Endodermal cell (in vitro differentiated cells): ENCODE measurements at regions not wholly inside any gene's neighbourhood (a gene's known extent, or its start where the extent isn't known, plus 50 kb on each side); places are given as distances from the start of the nearest gene placed in this dataset.

Experiments used
- DNase-seq: peaks from one replicate; pipeline ENCODE4 v3.0.0-alpha.2; 2017
- H3K27ac ChIP-seq: 2 replicates; pipeline ENCODE4 v1.5.1; 2013; ENCODE audit warnings: mild to moderate bottlenecking, low read depth, low read length, moderate library complexity
- H3K27me3 ChIP-seq: 2 replicates; pipeline ENCODE4 v1.6.1; 2013; ENCODE audit warnings: mild to moderate bottlenecking, low read length, moderate library complexity; ENCODE audit not compliant: insufficient read depth, control insufficient read depth, poor library complexity, severe bottlenecking
- H3K36me3 ChIP-seq: 2 replicates; pipeline ENCODE4 v1.7.0; 2013; ENCODE audit warnings: mild to moderate bottlenecking, low read length, moderate library complexity; ENCODE audit not compliant: control insufficient read depth, insufficient read depth
- H3K4me1 ChIP-seq: one replicate; pipeline ENCODE4 v1.7.0; 2013; ENCODE audit warnings: low read length; ENCODE audit not compliant: control insufficient read depth, insufficient read depth
- H3K4me3 ChIP-seq: 2 replicates; pipeline ENCODE4 v1.5.1; 2013; ENCODE audit warnings: mild to moderate bottlenecking, low read length, moderate library complexity
- H3K9ac ChIP-seq: 2 replicates; pipeline ENCODE4 v1.6.1; 2013; ENCODE audit warnings: mild to moderate bottlenecking, low read length, moderate library complexity; ENCODE audit not compliant: poor library complexity, severe bottlenecking; ENCODE audit errors: extremely low read depth
- H3K9me3 ChIP-seq: 2 replicates; pipeline ENCODE4 v1.6.1; 2013; ENCODE audit warnings: mild to moderate bottlenecking, low read length, moderate library complexity; ENCODE audit not compliant: control insufficient read depth
- H3K27ac Mint-ChIP-seq: 2 replicates; pipeline ENCODE4 v1.8.0; 2020; ENCODE audit warnings: mixed read lengths
- H3K27me3 Mint-ChIP-seq: 2 replicates; pipeline ENCODE4 v1.8.0; 2021; ENCODE audit warnings: mild to moderate bottlenecking, mixed read lengths; ENCODE audit not compliant: insufficient read depth
- H3K36me3 Mint-ChIP-seq: 2 replicates; pipeline ENCODE4 v1.8.0; 2020; ENCODE audit warnings: low read depth, mixed read lengths
- H3K4me1 Mint-ChIP-seq: 2 replicates; pipeline ENCODE4 v1.8.0; 2020; ENCODE audit warnings: mixed read lengths
- H3K4me3 Mint-ChIP-seq: 2 replicates; pipeline ENCODE4 v1.8.0; 2020; ENCODE audit warnings: mild to moderate bottlenecking, moderate library complexity, mixed read lengths
- H3K9me3 Mint-ChIP-seq: 2 replicates; pipeline ENCODE4 v1.8.0; 2020; ENCODE audit warnings: mild to moderate bottlenecking, mixed read lengths
- WGBS, 2 experiments: methylation state at CpG; one replicate each; pipeline versions ENCODE4 v1.1.5 to v1.1.7; 2013; ENCODE audit warnings: missing lambda C conversion rate in 2 of 2, mixed read lengths in 1 of 2; ENCODE audit not compliant: insufficient coverage in 1 of 2, insufficient read length in 1 of 2; 5-methylcytosine and 5-hydroxymethylcytosine counted together
- TF ChIP-seq, protein P1 (sequence below): fragments of 200-600 bp; sonication (generic); conservative IDR thresholded peaks from 2 replicates; pipeline ENCODE4 v1.5.0; 2021; ENCODE audit warnings: antibody characterized with exemption, mild to moderate bottlenecking

DNA sequence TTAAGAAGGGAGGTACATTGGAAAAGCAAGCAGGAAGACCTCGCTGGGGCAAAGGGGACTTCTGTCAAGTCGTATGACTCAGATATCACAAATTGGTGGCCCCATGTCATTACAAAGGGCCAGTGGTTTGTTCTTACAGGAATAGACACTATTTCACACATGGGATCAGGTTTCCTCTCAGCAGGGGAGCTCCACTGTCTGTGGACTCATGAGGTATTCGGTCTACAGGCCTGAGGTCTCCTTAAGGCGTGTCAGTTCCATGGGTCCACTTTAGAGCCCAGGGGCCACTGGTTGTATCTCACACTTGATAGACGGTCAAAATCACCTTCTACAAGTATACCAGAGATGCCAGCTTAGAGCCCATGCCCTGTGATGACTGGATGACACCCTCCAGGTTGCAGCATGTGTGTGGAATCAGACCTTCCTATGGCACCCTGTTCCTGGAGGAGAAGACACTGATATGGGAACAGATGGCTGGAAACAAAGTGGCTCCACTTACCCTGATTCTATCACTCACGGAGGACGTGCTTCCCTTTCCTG is 288.1 kb upstream of the B3GAT1 start:
- H3K27ac Mint-ChIP-seq: no peak overlapping the region
- WGBS, 2 experiments: 73 to 80% methylated on average over 4 to 7 of the region's 7 CpGs
- no peaks in the 10 kb centered on the region for H3K36me3 Mint-ChIP-seq
- Histone ChIP-seq H3K4me3 (no peak overlapping the region), H3K9me3 (no peaks in the 10 kb centered on the region), H3K9ac (no peak overlapping the region), H3K27ac (no peak overlapping the region), H3K36me3 (no peaks in the 10 kb centered on the region), H3K4me1 (no peaks in the 10 kb centered on the region), H3K27me3 (peaks cover 5% of the 10 kb centered on the region)
- peaks cover 18% of the 10 kb centered on the region for H3K27me3 Mint-ChIP-seq
- TF ChIP-seq, protein P1, sequence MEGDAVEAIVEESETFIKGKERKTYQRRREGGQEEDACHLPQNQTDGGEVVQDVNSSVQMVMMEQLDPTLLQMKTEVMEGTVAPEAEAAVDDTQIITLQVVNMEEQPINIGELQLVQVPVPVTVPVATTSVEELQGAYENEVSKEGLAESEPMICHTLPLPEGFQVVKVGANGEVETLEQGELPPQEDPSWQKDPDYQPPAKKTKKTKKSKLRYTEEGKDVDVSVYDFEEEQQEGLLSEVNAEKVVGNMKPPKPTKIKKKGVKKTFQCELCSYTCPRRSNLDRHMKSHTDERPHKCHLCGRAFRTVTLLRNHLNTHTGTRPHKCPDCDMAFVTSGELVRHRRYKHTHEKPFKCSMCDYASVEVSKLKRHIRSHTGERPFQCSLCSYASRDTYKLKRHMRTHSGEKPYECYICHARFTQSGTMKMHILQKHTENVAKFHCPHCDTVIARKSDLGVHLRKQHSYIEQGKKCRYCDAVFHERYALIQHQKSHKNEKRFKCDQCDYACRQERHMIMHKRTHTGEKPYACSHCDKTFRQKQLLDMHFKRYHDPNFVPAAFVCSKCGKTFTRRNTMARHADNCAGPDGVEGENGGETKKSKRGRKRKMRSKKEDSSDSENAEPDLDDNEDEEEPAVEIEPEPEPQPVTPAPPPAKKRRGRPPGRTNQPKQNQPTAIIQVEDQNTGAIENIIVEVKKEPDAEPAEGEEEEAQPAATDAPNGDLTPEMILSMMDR: no peak
- H3K4me3 Mint-ChIP-seq: no peak overlapping the region
- no peaks in the 10 kb centered on the region for H3K4me1 Mint-ChIP-seq
- DNase-seq: no peak
- no peaks in the 10 kb centered on the region for H3K9me3 Mint-ChIP-seq

GRCh38 chr11:134696455-134696854 is 284.4 kb upstream of the B3GAT1 start:
- H3K9me3 Mint-ChIP-seq: no peaks in the 10 kb centered on the region
- no peaks in the 10 kb centered on the region for H3K4me1 ChIP-seq
- 75 to 82% methylated on average over 2 to 4 of the region's 4 CpGs for WGBS, 2 experiments

DNA sequence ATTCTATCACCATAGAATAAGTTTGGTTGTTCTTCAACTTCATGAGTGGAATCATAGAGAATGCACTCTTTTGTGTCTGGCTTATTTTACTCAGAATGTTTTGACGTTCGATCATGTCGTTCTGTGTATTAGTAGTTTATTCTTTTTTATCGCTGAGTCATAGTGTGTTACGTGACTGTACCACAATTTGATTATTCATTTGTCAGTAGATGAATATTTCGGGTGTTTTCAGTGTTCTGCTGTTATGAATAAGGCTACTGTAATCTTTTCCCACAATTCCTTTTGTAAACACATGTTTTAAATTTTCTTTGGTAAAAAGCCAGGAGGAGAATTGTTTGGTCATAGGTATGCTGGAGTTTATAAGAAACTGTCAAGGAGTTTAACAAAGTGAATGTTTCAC is 279.9 kb upstream of the B3GAT1 start:
- H3K9ac ChIP-seq: no peak overlapping the region
- no peaks in the 10 kb centered on the region for H3K9me3 Mint-ChIP-seq
- no peaks in the 10 kb centered on the region for H3K36me3 Mint-ChIP-seq
- H3K27me3 Mint-ChIP-seq: peaks cover 9% of the 10 kb centered on the region
- H3K4me1 Mint-ChIP-seq: no peaks in the 10 kb centered on the region
- no peaks in the 10 kb centered on the region for H3K4me1 ChIP-seq
- no peak for DNase-seq
- H3K9me3 ChIP-seq: no peaks in the 10 kb centered on the region
- H3K36me3 ChIP-seq: no peaks in the 10 kb centered on the region
- 88 to 96% methylated on average over 5 to 6 of the region's 6 CpGs for WGBS, 2 experiments
- no peak overlapping the region for H3K4me3 ChIP-seq
- TF ChIP-seq, protein P1: no peak
- no peak overlapping the region for H3K27ac Mint-ChIP-seq
- no peak overlapping the region for H3K4me3 Mint-ChIP-seq
- H3K27ac ChIP-seq: no peak overlapping the region
- peaks cover 5% of the 10 kb centered on the region for H3K27me3 ChIP-seq

More at GRCh38 chr11:134696455-134696854, 284.4 kb upstream of the B3GAT1 start:
- no peaks in the 10 kb centered on the region for H3K9me3 ChIP-seq
- H3K4me1 Mint-ChIP-seq: no peaks in the 10 kb centered on the region
- no peak overlapping the region for H3K27ac Mint-ChIP-seq
- H3K4me3 ChIP-seq: no peak overlapping the region
- H3K27me3 Mint-ChIP-seq: peaks cover 12% of the 10 kb centered on the region
- no peaks in the 10 kb centered on the region for H3K36me3 ChIP-seq
- H3K4me3 Mint-ChIP-seq: no peak overlapping the region
- H3K27ac ChIP-seq: no peak overlapping the region
- H3K27me3 ChIP-seq: peaks cover 5% of the 10 kb centered on the region
- TF ChIP-seq, protein P1: no peak
- no peaks in the 10 kb centered on the region for H3K36me3 Mint-ChIP-seq
- H3K9ac ChIP-seq: no peak overlapping the region
- DNase-seq: no peak
